Neural cell (in vitro differentiated cells): ENCODE measurements at regions not wholly inside any gene's neighbourhood (a gene's known extent, or its start where the extent isn't known, plus 50 kb on each side); places are given as distances from the start of the nearest gene placed in this dataset.

Experiments
- H2AFZ ChIP-seq: fragments of 200-600, 300-800 bp; sonication (generic), shearing (Covaris generic); 2 replicates; pipeline ENCODE4 v1.6.0; 2014; ENCODE audit warnings: low read depth, mild to moderate bottlenecking, antibody characterized with exemption, low read length, moderate library complexity
- H3F3A ChIP-seq: fragments of 200-600 bp; shearing (Covaris generic); 2 replicates; pipeline ENCODE4 v1.6.1; 2016; ENCODE audit warnings: mild to moderate bottlenecking, moderate library complexity, mixed read lengths, antibody characterized with exemption, low read length; ENCODE audit not compliant: insufficient read depth, poor library complexity, severe bottlenecking
- H3K27ac ChIP-seq: fragments of 200-600, 300-800 bp; sonication (generic), shearing (Covaris generic); 2 replicates; pipeline ENCODE4 v1.5.1; 2014; ENCODE audit warnings: mild to moderate bottlenecking, low read length, moderate library complexity
- H3K27me3 ChIP-seq: fragments of 300-800, 200-600 bp; sonication (generic), shearing (Covaris generic); 2 replicates; pipeline ENCODE4 v1.6.0; 2014; ENCODE audit warnings: mild to moderate bottlenecking, low read depth, low read length, moderate library complexity; ENCODE audit not compliant: insufficient read depth
- H3K36me3 ChIP-seq: fragments of 300-800, 200-600 bp; sonication (generic), shearing (Covaris generic); 2 replicates; pipeline ENCODE4 v1.5.1; 2014; ENCODE audit warnings: mild to moderate bottlenecking, antibody characterized with exemption, low read length, moderate library complexity; ENCODE audit not compliant: insufficient read depth
- H3K4me2 ChIP-seq: fragments of 300-800, 200-600 bp; sonication (generic), shearing (Covaris generic); 2 replicates; pipeline ENCODE4 v1.6.0; 2014; ENCODE audit warnings: mild to moderate bottlenecking, low read length
- H3K4me3 ChIP-seq: fragments of 300-800, 200-600 bp; sonication (generic), shearing (Covaris generic); 2 replicates; pipeline ENCODE4 v1.5.1; 2014; ENCODE audit warnings: mild to moderate bottlenecking, low read length, moderate library complexity
- H3K79me2 ChIP-seq: fragments of 200-600 bp; shearing (Covaris generic); replicated peaks from 2 replicates; pipeline ENCODE4 v1.6.0; 2014; ENCODE audit warnings: mild to moderate bottlenecking, low read length, moderate library complexity; ENCODE audit not compliant: insufficient read depth
- H3K9ac ChIP-seq: fragments of 300-800, 200-600 bp; sonication (generic), shearing (Covaris generic); 2 replicates; pipeline ENCODE4 v1.6.1; 2016; ENCODE audit warnings: mild to moderate bottlenecking, low read length, mixed read lengths
- H3K9me2 ChIP-seq: fragments of 200-600 bp; shearing (Covaris generic); 2 replicates; pipeline ENCODE4 v1.6.1; 2016; ENCODE audit warnings: mild to moderate bottlenecking, low read length, mixed read lengths; ENCODE audit not compliant: insufficient read depth
- H3K9me3 ChIP-seq: fragments of 200-600, 300-800 bp; sonication (generic), shearing (Covaris generic); 2 replicates; pipeline ENCODE4 v1.6.1; 2016; ENCODE audit warnings: mild to moderate bottlenecking, mixed run types, low read length, moderate library complexity, mixed read lengths
- H4K20me1 ChIP-seq: fragments of 200-600 bp; shearing (Covaris generic); 2 replicates; pipeline ENCODE4 v1.6.1; 2016; ENCODE audit warnings: mild to moderate bottlenecking, mixed run types; ENCODE audit not compliant: insufficient read depth
- EP300 ChIP-seq: fragments of 450-650 bp; conservative IDR thresholded peaks from 2 replicates; pipeline ENCODE4 v1.6.1; 2014; ENCODE audit warnings: antibody characterized with exemption, mild to moderate bottlenecking, moderate library complexity; ENCODE audit not compliant: poor library complexity, severe bottlenecking
- EZH2 ChIP-seq: fragments of 200-600, 300-800 bp; shearing (Covaris generic), sonication (generic); IDR thresholded peaks from 2 replicates; pipeline ENCODE4 v1.6.1; 2014; ENCODE audit warnings: antibody characterized with exemption, low read length, borderline replicate concordance, mild to moderate bottlenecking; ENCODE audit not compliant: insufficient read depth, poor library complexity, severe bottlenecking
- MXI1 ChIP-seq: fragments of 450-650 bp; conservative IDR thresholded peaks from 2 replicates; pipeline ENCODE4 v1.6.1; 2014; ENCODE audit warnings: antibody characterized with exemption, mild to moderate bottlenecking; ENCODE audit not compliant: poor library complexity, severe bottlenecking
- POLR2AphosphoS5 ChIP-seq: IDR thresholded peaks from 2 replicates; pipeline ENCODE4 v1.6.1; 2012
- RAD21 ChIP-seq: fragments of 450-650 bp; conservative IDR thresholded peaks from 2 replicates; pipeline ENCODE4 v1.6.1; 2014; ENCODE audit warnings: antibody characterized with exemption, mild to moderate bottlenecking, moderate library complexity
- SMC3 ChIP-seq: fragments of 450-650 bp; conservative IDR thresholded peaks from 2 replicates; pipeline ENCODE4 v1.6.1; 2014; ENCODE audit warnings: antibody characterized with exemption, mild to moderate bottlenecking, moderate library complexity; ENCODE audit not compliant: poor library complexity
- TAF1 ChIP-seq: IDR thresholded peaks from 2 replicates; pipeline ENCODE4 v1.6.1; 2012; ENCODE audit warnings: low read depth
- TF ChIP-seq, protein P1 (sequence below): IDR thresholded peaks from 2 replicates; pipeline ENCODE4 v1.6.1; 2012; ENCODE audit warnings: borderline replicate concordance
- TF ChIP-seq, protein P2 (sequence below): fragments of 450-650 bp; IDR thresholded peaks from 2 replicates; pipeline ENCODE4 v1.5.1; 2014; ENCODE audit warnings: antibody characterized with exemption, mild to moderate bottlenecking, moderate library complexity; ENCODE audit not compliant: poor library complexity, severe bottlenecking

DNA sequence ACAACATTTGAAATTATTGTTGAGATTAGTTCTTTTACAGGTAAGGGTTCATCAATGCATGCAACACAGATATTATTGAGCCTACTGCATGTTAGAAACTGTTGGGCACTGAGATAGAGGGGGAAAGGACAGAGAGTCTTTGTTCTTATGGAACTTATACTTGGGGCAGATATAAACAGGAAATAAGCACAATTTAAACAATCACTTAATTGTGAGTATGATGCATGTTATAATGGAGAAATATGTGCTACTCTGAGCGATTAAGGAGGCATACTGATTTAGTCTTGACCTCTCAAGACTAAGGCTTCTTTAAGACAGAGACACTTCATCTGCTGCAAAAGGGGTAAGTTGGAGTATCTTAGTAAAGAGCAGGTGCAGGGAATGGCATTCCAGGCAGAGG, 593.3 kb downstream of the CCSER2 start:
- Histone ChIP-seq H3K9ac (no peak overlapping the region), H2AFZ (no peak overlapping the region), H3F3A (no peaks in the 10 kb centered on the region), H3K36me3 (no peaks in the 10 kb centered on the region), H3K27me3 (no peaks in the 10 kb centered on the region), H3K9me3 (no peaks in the 10 kb centered on the region), H3K4me3 (no peak overlapping the region), H3K9me2 (no peaks in the 10 kb centered on the region), H3K27ac (no peak overlapping the region), H4K20me1 (no peaks in the 10 kb centered on the region), H3K79me2 (no peaks in the 10 kb centered on the region), H3K4me2 (no peak overlapping the region)
- TF ChIP-seq, protein P1, sequence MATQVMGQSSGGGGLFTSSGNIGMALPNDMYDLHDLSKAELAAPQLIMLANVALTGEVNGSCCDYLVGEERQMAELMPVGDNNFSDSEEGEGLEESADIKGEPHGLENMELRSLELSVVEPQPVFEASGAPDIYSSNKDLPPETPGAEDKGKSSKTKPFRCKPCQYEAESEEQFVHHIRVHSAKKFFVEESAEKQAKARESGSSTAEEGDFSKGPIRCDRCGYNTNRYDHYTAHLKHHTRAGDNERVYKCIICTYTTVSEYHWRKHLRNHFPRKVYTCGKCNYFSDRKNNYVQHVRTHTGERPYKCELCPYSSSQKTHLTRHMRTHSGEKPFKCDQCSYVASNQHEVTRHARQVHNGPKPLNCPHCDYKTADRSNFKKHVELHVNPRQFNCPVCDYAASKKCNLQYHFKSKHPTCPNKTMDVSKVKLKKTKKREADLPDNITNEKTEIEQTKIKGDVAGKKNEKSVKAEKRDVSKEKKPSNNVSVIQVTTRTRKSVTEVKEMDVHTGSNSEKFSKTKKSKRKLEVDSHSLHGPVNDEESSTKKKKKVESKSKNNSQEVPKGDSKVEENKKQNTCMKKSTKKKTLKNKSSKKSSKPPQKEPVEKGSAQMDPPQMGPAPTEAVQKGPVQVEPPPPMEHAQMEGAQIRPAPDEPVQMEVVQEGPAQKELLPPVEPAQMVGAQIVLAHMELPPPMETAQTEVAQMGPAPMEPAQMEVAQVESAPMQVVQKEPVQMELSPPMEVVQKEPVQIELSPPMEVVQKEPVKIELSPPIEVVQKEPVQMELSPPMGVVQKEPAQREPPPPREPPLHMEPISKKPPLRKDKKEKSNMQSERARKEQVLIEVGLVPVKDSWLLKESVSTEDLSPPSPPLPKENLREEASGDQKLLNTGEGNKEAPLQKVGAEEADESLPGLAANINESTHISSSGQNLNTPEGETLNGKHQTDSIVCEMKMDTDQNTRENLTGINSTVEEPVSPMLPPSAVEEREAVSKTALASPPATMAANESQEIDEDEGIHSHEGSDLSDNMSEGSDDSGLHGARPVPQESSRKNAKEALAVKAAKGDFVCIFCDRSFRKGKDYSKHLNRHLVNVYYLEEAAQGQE = no peak
- TF ChIP-seq, protein P2, sequence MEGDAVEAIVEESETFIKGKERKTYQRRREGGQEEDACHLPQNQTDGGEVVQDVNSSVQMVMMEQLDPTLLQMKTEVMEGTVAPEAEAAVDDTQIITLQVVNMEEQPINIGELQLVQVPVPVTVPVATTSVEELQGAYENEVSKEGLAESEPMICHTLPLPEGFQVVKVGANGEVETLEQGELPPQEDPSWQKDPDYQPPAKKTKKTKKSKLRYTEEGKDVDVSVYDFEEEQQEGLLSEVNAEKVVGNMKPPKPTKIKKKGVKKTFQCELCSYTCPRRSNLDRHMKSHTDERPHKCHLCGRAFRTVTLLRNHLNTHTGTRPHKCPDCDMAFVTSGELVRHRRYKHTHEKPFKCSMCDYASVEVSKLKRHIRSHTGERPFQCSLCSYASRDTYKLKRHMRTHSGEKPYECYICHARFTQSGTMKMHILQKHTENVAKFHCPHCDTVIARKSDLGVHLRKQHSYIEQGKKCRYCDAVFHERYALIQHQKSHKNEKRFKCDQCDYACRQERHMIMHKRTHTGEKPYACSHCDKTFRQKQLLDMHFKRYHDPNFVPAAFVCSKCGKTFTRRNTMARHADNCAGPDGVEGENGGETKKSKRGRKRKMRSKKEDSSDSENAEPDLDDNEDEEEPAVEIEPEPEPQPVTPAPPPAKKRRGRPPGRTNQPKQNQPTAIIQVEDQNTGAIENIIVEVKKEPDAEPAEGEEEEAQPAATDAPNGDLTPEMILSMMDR = no peak
- TF ChIP-seq MXI1 (no peak), TAF1 (no peak), SMC3 (no peak), POLR2AphosphoS5 (no peak), EP300 (no peak)

DNA sequence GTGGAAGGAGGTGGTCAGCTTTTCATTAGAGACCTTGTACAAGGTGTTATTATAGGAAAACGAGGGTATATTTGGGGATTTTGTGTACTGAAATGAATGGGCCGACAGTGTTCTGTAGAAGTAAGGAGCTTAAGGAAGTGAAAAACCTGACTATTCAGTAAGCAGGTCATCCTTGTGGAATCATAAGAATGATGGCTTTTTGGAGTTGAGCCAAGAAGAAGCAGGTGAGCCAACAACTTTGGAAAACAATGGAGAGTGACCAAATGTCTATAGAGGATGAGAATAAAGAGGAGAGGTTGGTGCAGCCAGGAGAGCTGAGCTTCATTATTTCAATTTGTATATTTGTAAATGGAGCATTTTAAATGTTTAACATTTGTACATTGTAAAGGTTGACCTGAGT, 595.7 kb downstream of the CCSER2 start:
- Histone ChIP-seq H3K9me2 (no peaks in the 10 kb centered on the region), H3K27ac (no peak overlapping the region), H3K9ac (no peak overlapping the region), H3F3A (no peaks in the 10 kb centered on the region), H4K20me1 (no peaks in the 10 kb centered on the region), H3K4me3 (no peak overlapping the region), H3K36me3 (no peaks in the 10 kb centered on the region), H3K4me2 (no peak overlapping the region), H3K9me3 (no peaks in the 10 kb centered on the region), H3K79me2 (no peaks in the 10 kb centered on the region), H3K27me3 (no peaks in the 10 kb centered on the region), H2AFZ (no peak overlapping the region)
- TF ChIP-seq, protein P2 = no peak
- TF ChIP-seq SMC3 = no peak
- no peak for TF ChIP-seq POLR2AphosphoS5
- no peak for TF ChIP-seq MXI1
- no peak for TF ChIP-seq EP300
- no peak for TF ChIP-seq TAF1
- TF ChIP-seq RAD21 = no peak
- TF ChIP-seq EZH2 = no peak
- TF ChIP-seq, protein P1 = no peak
